Dendritic cell treated with granulocyte-macrophage colony-stimulating factor and Interleukin-4, amounts not matched to agents 40 ng/mL and 50 ng/mL, for 4 days (primary cell): ENCODE measurements at regions not wholly inside any gene's neighbourhood (a gene's known extent, or its start where the extent isn't known, plus 50 kb on each side); places are given as distances from the start of the nearest gene placed in this dataset.

Experiments
- H3K27ac Mint-ChIP-seq: one replicate; pipeline ENCODE4 v1.8.0; 2022; ENCODE audit warnings: mild to moderate bottlenecking, mixed read lengths
- H3K27me3 Mint-ChIP-seq: one replicate; pipeline ENCODE4 v1.8.0; 2022; ENCODE audit warnings: mild to moderate bottlenecking, mixed read lengths
- H3K36me3 Mint-ChIP-seq: one replicate; pipeline ENCODE4 v1.8.0; 2022; ENCODE audit warnings: low read depth, mixed read lengths
- H3K4me1 Mint-ChIP-seq: one replicate; pipeline ENCODE4 v1.8.0; 2022; ENCODE audit warnings: low read depth, mixed read lengths
- H3K4me3 Mint-ChIP-seq: one replicate; pipeline ENCODE4 v1.8.0; 2022; ENCODE audit warnings: mild to moderate bottlenecking, moderate library complexity, mixed read lengths
- H3K9me3 Mint-ChIP-seq: one replicate; pipeline ENCODE4 v1.8.0; 2022; ENCODE audit warnings: mixed read lengths
- intact Hi-C: fragments of 100-400 bp; cut with micrococcal nuclease; formaldehyde crosslinking; loops from one replicate; pipeline ENCODE4 v1.15.0; 2022

- Mint-ChIP-seq H3K4me1 (peaks cover 54% of the 10 kb centered on the region), H3K27ac (no peak overlapping the region)
These were observed 167.2 kb downstream of the PHETA1 start for GRCh38 chr12:111201495-111202236.

GRCh38 chr12:111201036-111201435, 167.9 kb downstream of the PHETA1 start:
- H3K9me3 Mint-ChIP-seq: no peaks in the 10 kb centered on the region
- intact Hi-C loops: no loop called here
- H3K27ac Mint-ChIP-seq: no peak overlapping the region
- H3K27me3 Mint-ChIP-seq: peaks cover 15% of the 10 kb centered on the region
- H3K4me3 Mint-ChIP-seq: no peak overlapping the region
- H3K4me1 Mint-ChIP-seq: peaks cover 60% of the 10 kb centered on the region
- no peaks in the 10 kb centered on the region for H3K36me3 Mint-ChIP-seq

More at GRCh38 chr12:111201495-111202236, 167.2 kb downstream of the PHETA1 start:
- no peak overlapping the region for H3K4me3 Mint-ChIP-seq
- intact Hi-C loops: no loop called here
- H3K36me3 Mint-ChIP-seq: no peaks in the 10 kb centered on the region
- H3K9me3 Mint-ChIP-seq: no peaks in the 10 kb centered on the region
- peaks cover 17% of the 10 kb centered on the region for H3K27me3 Mint-ChIP-seq

- Mint-ChIP-seq H3K27ac (no peak overlapping the region), H3K9me3 (no peaks in the 10 kb centered on the region), H3K4me3 (no peak overlapping the region), H3K36me3 (no peaks in the 10 kb centered on the region), H3K27me3 (peaks cover 13% of the 10 kb centered on the region), H3K4me1 (peaks cover 60% of the 10 kb centered on the region)
- intact Hi-C loops: no loop called here
These were observed 171.4 kb downstream of the PHETA1 start for GRCh38 chr12:111197376-111197944.

- Mint-ChIP-seq H3K27me3 (peaks cover 7% of the 10 kb centered on the region), H3K27ac (no peak overlapping the region)
- intact Hi-C loops: no loop called here
These were observed 172.4 kb downstream of the PHETA1 start for GRCh38 chr12:111196532-111196931.

GRCh38 chr12:111195316-111195715, 173.6 kb downstream of the PHETA1 start:
- intact Hi-C loops: no loop called here
- Mint-ChIP-seq H3K4me1 (peaks cover 50% of the 10 kb centered on the region), H3K4me3 (no peak overlapping the region), H3K9me3 (no peaks in the 10 kb centered on the region), H3K27ac (no peak overlapping the region), H3K27me3 (peaks cover 1% of the 10 kb centered on the region), H3K36me3 (no peaks in the 10 kb centered on the region)

More at GRCh38 chr12:111196532-111196931, 172.4 kb downstream of the PHETA1 start:
- no peaks in the 10 kb centered on the region for H3K9me3 Mint-ChIP-seq
- no peaks in the 10 kb centered on the region for H3K36me3 Mint-ChIP-seq
- H3K4me3 Mint-ChIP-seq: no peak overlapping the region
- peaks cover 56% of the 10 kb centered on the region for H3K4me1 Mint-ChIP-seq

GRCh38 chr12:111194703-111195051, 174.2 kb downstream of the PHETA1 start:
- H3K9me3 Mint-ChIP-seq: no peaks in the 10 kb centered on the region
- peaks cover 4% of the 10 kb centered on the region for H3K27me3 Mint-ChIP-seq
- H3K4me1 Mint-ChIP-seq: peaks cover 45% of the 10 kb centered on the region
- H3K4me3 Mint-ChIP-seq: no peak overlapping the region
- H3K36me3 Mint-ChIP-seq: no peaks in the 10 kb centered on the region
- H3K27ac Mint-ChIP-seq: no peak overlapping the region
- intact Hi-C loops: no loop called here

- Mint-ChIP-seq H3K27ac (no peak overlapping the region), H3K27me3 (peaks cover 4% of the 10 kb centered on the region), H3K4me3 (no peak overlapping the region), H3K4me1 (peaks cover 41% of the 10 kb centered on the region), H3K9me3 (no peaks in the 10 kb centered on the region), H3K36me3 (no peaks in the 10 kb centered on the region)
- intact Hi-C loops: no loop called here
These were observed 174.8 kb downstream of the PHETA1 start for GRCh38 chr12:111193977-111194702.

- Mint-ChIP-seq H3K9me3 (no peaks in the 10 kb centered on the region), H3K4me3 (no peak overlapping the region), H3K36me3 (no peaks in the 10 kb centered on the region), H3K27me3 (peaks cover 4% of the 10 kb centered on the region), H3K27ac (no peak overlapping the region), H3K4me1 (peaks cover 36% of the 10 kb centered on the region)
- intact Hi-C loops: no loop called here
These were observed 175.4 kb downstream of the PHETA1 start for GRCh38 chr12:111193496-111193895.

- no peaks in the 10 kb centered on the region for H3K9me3 Mint-ChIP-seq
- intact Hi-C loops: no loop called here
- H3K27me3 Mint-ChIP-seq: peaks cover 8% of the 10 kb centered on the region
These were observed 175.8 kb downstream of the PHETA1 start for GRCh38 chr12:111193067-111193466.

GRCh38 chr12:111192647-111193046, 176.2 kb downstream of the PHETA1 start:
- H3K36me3 Mint-ChIP-seq: no peaks in the 10 kb centered on the region
- peaks cover 36% of the 10 kb centered on the region for H3K4me1 Mint-ChIP-seq
- H3K4me3 Mint-ChIP-seq: no peak overlapping the region
- intact Hi-C loops: no loop called here
- no peaks in the 10 kb centered on the region for H3K9me3 Mint-ChIP-seq
- H3K27me3 Mint-ChIP-seq: peaks cover 8% of the 10 kb centered on the region
- H3K27ac Mint-ChIP-seq: no peak overlapping the region

More at GRCh38 chr12:111193067-111193466, 175.8 kb downstream of the PHETA1 start:
- Mint-ChIP-seq H3K4me1 (peaks cover 36% of the 10 kb centered on the region), H3K27ac (no peak overlapping the region), H3K36me3 (no peaks in the 10 kb centered on the region), H3K4me3 (no peak overlapping the region)

- peaks cover 26% of the 10 kb centered on the region for H3K4me1 Mint-ChIP-seq
- no peak overlapping the region for H3K27ac Mint-ChIP-seq
- H3K36me3 Mint-ChIP-seq: no peaks in the 10 kb centered on the region
- intact Hi-C loops: no loop called here
- H3K27me3 Mint-ChIP-seq: peaks cover 14% of the 10 kb centered on the region
- H3K9me3 Mint-ChIP-seq: no peaks in the 10 kb centered on the region
- no peak overlapping the region for H3K4me3 Mint-ChIP-seq
These were observed 178.0 kb downstream of the PHETA1 start for GRCh38 chr12:111190741-111191526.

- no peak overlapping the region for H3K4me3 Mint-ChIP-seq
- peaks cover 21% of the 10 kb centered on the region for H3K4me1 Mint-ChIP-seq
- no peaks in the 10 kb centered on the region for H3K36me3 Mint-ChIP-seq
- H3K27ac Mint-ChIP-seq: no peak overlapping the region
- no peaks in the 10 kb centered on the region for H3K9me3 Mint-ChIP-seq
- intact Hi-C loops: no loop called here
- H3K27me3 Mint-ChIP-seq: peaks cover 17% of the 10 kb centered on the region
These were observed 179.1 kb downstream of the PHETA1 start for GRCh38 chr12:111189792-111190191.

- H3K27ac Mint-ChIP-seq: peak overlapping the region; percentile 31
- intact Hi-C loops: no loop called here
These were observed 180.5 kb downstream of the PHETA1 start for GRCh38 chr12:111188436-111188835.

GRCh38 chr12:111186347-111186746, 182.5 kb downstream of the PHETA1 start:
- Mint-ChIP-seq H3K9me3 (no peaks in the 10 kb centered on the region), H3K27ac (peak overlapping the region; percentile 62), H3K4me3 (peak overlapping the region; percentile 39), H3K4me1 (peaks cover 23% of the 10 kb centered on the region), H3K36me3 (no peaks in the 10 kb centered on the region), H3K27me3 (peaks cover 23% of the 10 kb centered on the region)
- intact Hi-C loops: no loop called here

More at GRCh38 chr12:111188436-111188835, 180.5 kb downstream of the PHETA1 start:
- Mint-ChIP-seq H3K36me3 (no peaks in the 10 kb centered on the region), H3K4me1 (peaks cover 16% of the 10 kb centered on the region), H3K4me3 (no peak overlapping the region), H3K9me3 (no peaks in the 10 kb centered on the region), H3K27me3 (peaks cover 17% of the 10 kb centered on the region)
